Choroid plexus epithelial cell (primary cell): ENCODE measurements at regions not wholly inside any gene's neighbourhood (a gene's known extent, or its start where the extent isn't known, plus 50 kb on each side); places are given as distances from the start of the nearest gene placed in this dataset.

Source experiments
- DNase-seq: peaks from one replicate; pipeline ENCODE4 v3.0.0-alpha.2; 2010; ENCODE audit warnings: low read depth
- H3K4me3 ChIP-seq: 2 replicates; pipeline ENCODE4 v1.5.1; 2011; ENCODE audit warnings: low read depth, mild to moderate bottlenecking, control low read depth, low read length, moderate library complexity
- CTCF ChIP-seq: conservative IDR thresholded peaks from 2 replicates; pipeline ENCODE4 v1.5.1; 2011; ENCODE audit warnings: low read depth, mild to moderate bottlenecking, control low read depth, inconsistent platforms, low read length, moderate library complexity

- DNase-seq: no peak
- no peak overlapping the region for H3K4me3 ChIP-seq
- TF ChIP-seq CTCF: no peak
Observed at GRCh38 chr13:59474696-59475095, 689.0 kb downstream of the DIAPH3 start.

- DNase-seq: no peak
- TF ChIP-seq CTCF: no peak
Observed at GRCh38 chr13:59475911-59476310, 687.8 kb downstream of the DIAPH3 start.

DNA sequence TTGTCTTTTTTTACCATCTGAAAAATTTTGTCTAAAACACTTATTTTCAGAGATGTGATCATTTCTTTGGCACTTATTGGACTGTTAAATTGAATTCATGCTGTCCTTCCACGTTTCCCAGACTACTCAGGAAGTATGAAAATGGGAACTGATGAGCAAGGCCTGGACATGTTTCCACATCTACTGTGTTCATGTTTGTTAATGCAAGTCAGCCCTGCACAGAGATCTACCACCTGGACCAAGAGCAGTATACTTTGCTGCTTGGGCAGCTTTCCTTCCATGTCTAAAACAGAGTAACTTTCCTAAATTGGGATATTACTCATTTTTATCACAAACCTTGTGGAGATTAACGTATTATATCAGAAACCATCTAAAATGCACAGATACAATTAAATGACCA lies 687.4 kb downstream of the DIAPH3 start:
- no peak for TF ChIP-seq CTCF
- no peak overlapping the region for H3K4me3 ChIP-seq
- DNase-seq: no peak

More at GRCh38 chr13:59475911-59476310, 687.8 kb downstream of the DIAPH3 start:
- H3K4me3 ChIP-seq: no peak overlapping the region

- peak; percentile 35 for DNase-seq
- TF ChIP-seq CTCF: peak; percentile 63
- H3K4me3 ChIP-seq: no peak overlapping the region
Observed at GRCh38 chr13:59477011-59477410, 686.7 kb downstream of the DIAPH3 start.

DNA sequence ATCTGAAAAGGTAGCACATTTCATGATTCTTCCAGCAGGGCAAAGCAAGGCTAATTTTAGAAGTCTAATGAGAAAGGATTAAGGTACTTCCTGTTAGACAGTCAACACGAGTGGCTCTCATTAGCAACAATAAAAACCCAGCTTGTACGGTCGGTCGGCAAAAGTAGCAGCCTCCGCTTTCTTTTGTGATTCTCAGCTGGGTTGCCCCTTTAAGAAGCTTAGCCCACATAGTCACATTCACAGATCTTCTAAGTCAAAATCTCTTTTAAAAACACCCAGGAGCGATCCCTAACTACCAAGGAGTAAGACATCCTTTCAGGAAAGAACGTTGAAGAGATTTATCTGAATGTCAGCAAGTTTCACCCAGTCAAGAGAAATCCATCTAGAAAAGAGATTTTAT lies 684.8 kb downstream of the DIAPH3 start:
- H3K4me3 ChIP-seq: no peak overlapping the region
- no peak for TF ChIP-seq CTCF
- no peak for DNase-seq

DNA sequence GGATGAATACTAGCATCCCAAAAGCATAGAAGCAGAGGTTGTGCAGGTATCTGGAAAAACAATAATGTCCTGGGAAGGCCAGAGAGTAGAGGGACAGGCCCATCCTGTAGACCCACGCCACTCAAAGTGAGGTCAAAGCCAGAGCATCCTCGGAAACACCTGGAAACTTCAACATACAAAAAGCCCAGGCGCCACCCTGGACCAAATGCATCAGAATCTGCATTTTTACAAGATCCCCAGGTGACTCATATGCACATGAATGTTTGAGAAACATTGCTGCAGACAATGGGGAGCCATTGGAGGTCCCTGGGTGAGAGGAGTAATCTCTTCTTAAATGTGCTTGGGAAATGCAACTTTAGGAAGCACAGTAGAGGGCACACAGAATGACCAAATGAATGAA lies 684.1 kb downstream of the DIAPH3 start:
- no peak for TF ChIP-seq CTCF
- no peak overlapping the region for H3K4me3 ChIP-seq
- DNase-seq: no peak

DNA sequence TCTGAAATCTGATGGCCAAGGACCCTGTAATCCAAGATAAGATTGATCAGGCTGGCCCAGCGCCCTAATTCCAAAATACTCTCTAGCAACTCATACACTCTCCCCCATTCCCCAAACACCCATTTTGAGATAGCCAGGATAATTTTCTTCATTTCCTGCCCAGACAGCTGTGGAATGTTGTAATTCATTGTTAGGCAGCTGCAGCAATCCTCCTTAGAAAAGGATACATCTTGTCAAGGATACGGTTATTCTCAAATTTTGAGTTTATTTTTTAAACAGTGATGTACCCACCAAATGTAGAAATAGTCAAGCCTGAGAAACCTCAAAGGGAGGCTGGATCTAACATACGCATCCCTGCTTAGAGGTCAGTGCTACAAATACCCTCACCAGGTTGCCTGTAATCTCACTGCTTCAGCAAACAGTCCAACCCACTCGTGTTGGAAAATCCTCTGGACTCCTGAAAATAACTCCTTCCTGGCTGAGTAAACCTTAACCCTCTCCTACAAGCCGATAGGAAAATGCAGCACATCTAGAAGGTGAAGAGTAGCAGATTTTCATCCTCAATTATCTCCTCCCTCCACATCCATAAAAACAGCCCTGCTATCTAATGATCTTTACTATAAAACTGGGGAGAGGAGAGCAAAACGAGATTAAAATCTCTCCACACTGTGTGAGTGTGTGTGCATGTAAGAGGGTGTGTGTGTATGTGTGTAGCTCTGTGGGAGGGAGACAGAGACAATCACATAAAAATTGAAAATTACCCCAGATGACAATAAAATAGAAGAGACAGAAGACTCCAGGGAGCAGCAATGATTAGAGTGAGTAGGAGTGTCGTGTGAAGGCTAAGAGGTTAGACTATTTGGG lies 683.1 kb downstream of the DIAPH3 start:
- H3K4me3 ChIP-seq: no peak overlapping the region
- no peak for DNase-seq
- no peak for TF ChIP-seq CTCF
